Heart left ventricle (tissue), 16 donors: ENCODE measurements at regions not wholly inside any gene's neighbourhood (a gene's known extent, or its start where the extent isn't known, plus 50 kb on each side); places are given as distances from the start of the nearest gene placed in this dataset.

ENCODE experiments used
- ATAC-seq, 4 donors: fragments of 200-7000 bp; cut with Tn5 transposase; one replicate each; pipeline ENCODE4 v1.9.1; 2020 to 2022; ENCODE audit warnings: moderate library complexity in 4 of 4, mild to moderate bottlenecking in 3 of 4, moderate number of reproducible peaks in 1 of 4
- DNase-seq, 5 donors: peaks; one replicate each; pipeline ENCODE4 v3.0.0-alpha.2; 2020
- H3K27ac ChIP-seq, 12 donors: fragments of 200-600 bp; sonication (generic) in 4 of 12; one replicate each; pipeline versions ENCODE4 v1.5.0 to v1.8.0; 2016 to 2022; ENCODE audit warnings: mild to moderate bottlenecking in 2 of 12
- H3K27me3 ChIP-seq, 9 donors: fragments of 200-600 bp; sonication (generic) in 2 of 9; one replicate each; pipeline versions ENCODE4 v1.5.1 to v1.8.0; 2016 to 2022; ENCODE audit warnings: mild to moderate bottlenecking in 3 of 9
- H3K36me3 ChIP-seq, 9 donors: fragments of 200-600 bp; sonication (generic) in 2 of 9; one replicate each; pipeline versions ENCODE4 v1.5.0 to v1.8.0; 2018 to 2022; ENCODE audit warnings: mild to moderate bottlenecking in 2 of 9
- H3K4me1 ChIP-seq, 12 donors: fragments of 200-600 bp; sonication (generic) in 4 of 12; one replicate each; pipeline versions ENCODE4 v1.5.0 to v1.8.0; 2016 to 2022; ENCODE audit warnings: mild to moderate bottlenecking in 3 of 12
- H3K4me3 ChIP-seq, 12 donors: fragments of 200-600 bp; sonication (generic) in 4 of 12; one replicate each; pipeline versions ENCODE4 v1.5.0 to v1.8.0; 2017 to 2022; ENCODE audit warnings: mild to moderate bottlenecking in 9 of 12, moderate library complexity in 4 of 12
- H3K9me3 ChIP-seq, 12 donors: fragments of 200-600 bp; sonication (generic) in 4 of 12; one replicate each; pipeline versions ENCODE4 v1.5.0 to v1.8.0; 2016 to 2022; ENCODE audit warnings: mild to moderate bottlenecking in 1 of 12
- CTCF ChIP-seq, 12 donors: fragments of 200-600 bp; sonication (generic) in 4 of 12; IDR thresholded peaks; one replicate each; pipeline versions ENCODE4 v1.5.0 to v1.8.0; 2018 to 2022; ENCODE audit warnings: antibody characterized with exemption in 12 of 12, mild to moderate bottlenecking in 5 of 12
- POLR2A ChIP-seq, 2 donors: fragments of 450-650 bp; IDR thresholded peaks; one replicate each; pipeline ENCODE4 v1.6.1; 2017; ENCODE audit warnings: antibody characterized with exemption in 2 of 2, mild to moderate bottlenecking in 2 of 2, moderate library complexity in 2 of 2
- WGBS, 4 donors: extraction: QIAGEN DNeasy Blood & Tissue Kit in 2 of 4; methylation state at CpG; one replicate each; pipeline versions ENCODE4 v1.1.5 to v1.1.7; 2013 to 2018; 5-methylcytosine and 5-hydroxymethylcytosine counted together
- intact Hi-C, 10 donors: fragments of 100-400 bp; cut with DNase I; formaldehyde crosslinking; loops; one replicate each; pipeline versions ENCODE4 v1.11.1 to v1.14.2; 2022
- donor health status: ischemic (EF 13 %, LVEDD 7.1; RV severe dilation, severe dysfunction).
- donor health status: healthy with polysubstance abuse.
- donor health status: DM: no; HTN: yes; CAD: no.
- donor health status: DM: no; HTN: no; CAD: no.
- donor health status: ischemic (EF 25% LVEDD 6.9; RV normal size, moderate dysfunction).
- donor health status: ischemic (EF 25% LVEDD 5.7; RV mildly dilated, moderate dysfunction).
- donor health status: healthy.
- donor health status: DM: yes; HTN: yes; CAD: no.
- donor health status: ischemic (EF 35%, LVEDD 5.7; RV mildly dilated, moderate dysfunction).
- donor health status: nonischemic (EF 11% LVEDD 7.7; RV severe dilation, severe dysfunction).
- donor health status: DM: yes; HTN: yes; CAD: no.
- donor health status: PGD.
- donor health status: ischemic (EF 29% LVEDD 5.4; RV normal size, mild dysfunction).
- donor health status: nonischemic (EF 23%, LVEDD 6.1; RV moderate dilation, normal function).

GRCh38 chr11:90890347-90890746 lies 667.5 kb upstream of the CHORDC1 start:
- no peaks in the 10 kb centered on the region for H3K4me1 ChIP-seq
- intact Hi-C loops = no loop called here
- TF ChIP-seq CTCF (IDR thresholded peaks at IDR 0.05) = no peak
- no peak for TF ChIP-seq POLR2A (IDR thresholded peaks at IDR 0.05)

GRCh38 chr11:90884181-90884580 lies 661.3 kb upstream of the CHORDC1 start:
- Histone ChIP-seq H3K36me3 (no peaks in the 10 kb centered on the region), H3K27me3 (no peaks in the 10 kb centered on the region), H3K4me1 (no peaks in the 10 kb centered on the region), H3K4me3 (no peak overlapping the region), H3K9me3 (peaks cover 0 to 9% (median 0%) of the 10 kb centered on the region in 12 donors), H3K27ac (no peak overlapping the region)
- ATAC-seq (no peak), DNase-seq (no peak)
- intact Hi-C loops = no loop called here
- TF ChIP-seq CTCF (IDR thresholded peaks at IDR 0.05) = no peak
- no peak for TF ChIP-seq POLR2A (IDR thresholded peaks at IDR 0.05)

More at GRCh38 chr11:90890347-90890746, 667.5 kb upstream of the CHORDC1 start:
- DNase-seq (no peak), ATAC-seq (no peak)
- Histone ChIP-seq H3K9me3 (no peaks in the 10 kb centered on the region), H3K27me3 (no peaks in the 10 kb centered on the region), H3K36me3 (no peaks in the 10 kb centered on the region), H3K4me3 (no peak overlapping the region), H3K27ac (no peak overlapping the region)

- 66 to 85% (median 69%) methylated on average over 1 of the region's 1 CpG for WGBS, 4 donors
- Histone ChIP-seq H3K4me1 (no peaks in the 10 kb centered on the region), H3K27ac (no peak overlapping the region), H3K4me3 (no peak overlapping the region), H3K27me3 (no peaks in the 10 kb centered on the region), H3K9me3 (peaks cover 0 to 6% (median 0%) of the 10 kb centered on the region in 12 donors), H3K36me3 (no peaks in the 10 kb centered on the region)
- ATAC-seq (no peak), DNase-seq (no peak)
- TF ChIP-seq CTCF (IDR thresholded peaks at IDR 0.05) = no peak
- no peak for TF ChIP-seq POLR2A (IDR thresholded peaks at IDR 0.05)
- intact Hi-C loops = no loop called here
These were observed 652.1 kb upstream of the CHORDC1 start for GRCh38 chr11:90874986-90875385.

- Histone ChIP-seq H3K27ac (no peak overlapping the region), H3K9me3 (peaks cover 0 to 6% (median 0%) of the 10 kb centered on the region in 12 donors), H3K36me3 (no peaks in the 10 kb centered on the region), H3K27me3 (no peaks in the 10 kb centered on the region), H3K4me1 (no peaks in the 10 kb centered on the region), H3K4me3 (no peak overlapping the region)
- ATAC-seq (no peak), DNase-seq (no peak)
- TF ChIP-seq POLR2A (IDR thresholded peaks at IDR 0.05) (no peak), CTCF (IDR thresholded peaks at IDR 0.05) (no peak)
- intact Hi-C loops = no loop called here
These were observed 651.4 kb upstream of the CHORDC1 start for GRCh38 chr11:90874281-90874680.
